DMS53 (cell line): ENCODE measurements at regions not wholly inside any gene's neighbourhood (a gene's known extent, or its start where the extent isn't known, plus 50 kb on each side); places are given as distances from the start of the nearest gene placed in this dataset.
"Not testable (repeated sequence)": the region's sequence is repeated elsewhere in the genome, so short reads cannot be mapped to it uniquely, and the experiment has no call there.

Experiments
- DNase-seq: peaks from one replicate; lab custom pipeline; 2025; lab: John Stamatoyannopoulos, UW

- no peak for DNase-seq
Observed at GRCh38 chr15:70576696-70577095, 186.7 kb downstream of the UACA start.

- DNase-seq = no peak
Observed at GRCh38 chr15:70576276-70576675, 187.1 kb downstream of the UACA start.

GRCh38 chr15:70575231-70576226 lies 187.8 kb downstream of the UACA start:
- DNase-seq = no peak

GRCh38 chr15:70574325-70574724 lies 189.0 kb downstream of the UACA start:
- DNase-seq = not testable (repeated sequence)

- no peak for DNase-seq
Observed at GRCh38 chr15:70573121-70573850, 190.1 kb downstream of the UACA start.

- DNase-seq = peak; percentile 56
Observed at GRCh38 chr15:70569714-70570231, 193.6 kb downstream of the UACA start.

GRCh38 chr15:70569091-70569713 lies 194.2 kb downstream of the UACA start:
- DNase-seq = peak; percentile 22

GRCh38 chr15:70566989-70567388 lies 196.4 kb downstream of the UACA start:
- DNase-seq = no peak

- no peak for DNase-seq
Observed at GRCh38 chr15:70566047-70566835, 197.1 kb downstream of the UACA start.

GRCh38 chr15:70563561-70564095 lies 199.7 kb downstream of the UACA start:
- no peak for DNase-seq

- no peak for DNase-seq
Observed at GRCh38 chr15:70562906-70563305, 200.5 kb downstream of the UACA start.

GRCh38 chr15:70561885-70562284 lies 201.5 kb downstream of the UACA start:
- no peak for DNase-seq

- no peak for DNase-seq
Observed at GRCh38 chr15:70560617-70561328, 202.6 kb downstream of the UACA start.

- DNase-seq = no peak
Observed at GRCh38 chr15:70559265-70560239, 203.8 kb downstream of the UACA start.

- DNase-seq = no peak
Observed at GRCh38 chr15:70558406-70559264, 204.7 kb downstream of the UACA start.

- no peak for DNase-seq
Observed at GRCh38 chr15:70557521-70558258, 205.7 kb downstream of the UACA start.

- no peak for DNase-seq
Observed at GRCh38 chr15:70556779-70557178, 206.6 kb downstream of the UACA start.
